ENCODE measurements at regions not wholly inside any gene's neighbourhood (a gene's known extent, or its start where the extent isn't known, plus 50 kb on each side); places are given as distances from the start of the nearest gene placed in this dataset.

GRCh38 chr10:4004144-4004543 is 219.1 kb upstream of the KLF6 start:
- FAIRE-seq: no peak

- FAIRE-seq: no peak
Measured at GRCh38 chr10:4003348-4003973, 218.5 kb upstream of the KLF6 start.

DNA sequence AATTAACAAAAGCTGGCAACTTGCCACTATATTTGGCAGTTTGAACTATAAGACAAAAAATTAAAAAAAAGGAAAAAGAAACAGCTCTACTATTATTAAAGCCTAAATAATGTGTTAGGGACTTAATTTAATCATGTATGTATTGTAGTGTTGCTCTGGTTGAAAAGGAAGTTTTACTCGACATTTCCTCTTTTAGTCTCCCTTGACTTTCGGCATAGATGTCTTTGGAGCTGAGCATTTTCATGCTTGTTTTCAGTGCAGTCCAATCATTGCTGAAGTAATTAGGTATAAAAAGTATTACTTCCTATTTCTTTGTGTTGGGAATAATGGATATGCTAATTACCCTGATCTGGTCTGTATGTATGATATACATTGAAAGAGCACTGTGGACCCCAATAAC is 216.8 kb upstream of the KLF6 start:
- no peak for FAIRE-seq

GRCh38 chr10:3999642-4000041 is 214.6 kb upstream of the KLF6 start:
- no peak for FAIRE-seq

DNA sequence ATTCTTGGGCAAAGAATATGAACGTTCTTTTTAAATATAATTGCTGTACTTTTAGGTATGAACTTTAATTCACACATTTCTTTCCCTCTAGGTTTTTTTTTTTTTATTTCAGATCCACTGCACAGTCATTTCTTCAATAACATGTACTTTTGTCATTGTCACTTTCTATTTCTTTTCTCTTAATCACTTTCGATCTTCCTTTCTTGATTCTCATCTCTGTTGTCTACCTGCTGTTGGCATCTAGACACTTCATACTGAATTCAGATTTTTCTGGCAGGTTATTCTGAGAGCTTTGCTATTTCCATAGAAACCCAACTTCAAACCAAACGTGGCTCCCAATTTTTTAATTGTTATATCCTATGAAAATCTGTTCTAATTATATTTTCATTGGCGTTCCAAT is 211.7 kb upstream of the KLF6 start:
- FAIRE-seq: no peak

GRCh38 chr10:3995302-3996210 is 210.5 kb upstream of the KLF6 start:
- FAIRE-seq: no peak

- FAIRE-seq: no peak
Measured at GRCh38 chr10:3992382-3993178, 207.6 kb upstream of the KLF6 start.

GRCh38 chr10:3990307-3990706 is 205.3 kb upstream of the KLF6 start:
- FAIRE-seq: no peak

GRCh38 chr10:3987143-3987974 is 202.3 kb upstream of the KLF6 start:
- no peak for FAIRE-seq

DNA sequence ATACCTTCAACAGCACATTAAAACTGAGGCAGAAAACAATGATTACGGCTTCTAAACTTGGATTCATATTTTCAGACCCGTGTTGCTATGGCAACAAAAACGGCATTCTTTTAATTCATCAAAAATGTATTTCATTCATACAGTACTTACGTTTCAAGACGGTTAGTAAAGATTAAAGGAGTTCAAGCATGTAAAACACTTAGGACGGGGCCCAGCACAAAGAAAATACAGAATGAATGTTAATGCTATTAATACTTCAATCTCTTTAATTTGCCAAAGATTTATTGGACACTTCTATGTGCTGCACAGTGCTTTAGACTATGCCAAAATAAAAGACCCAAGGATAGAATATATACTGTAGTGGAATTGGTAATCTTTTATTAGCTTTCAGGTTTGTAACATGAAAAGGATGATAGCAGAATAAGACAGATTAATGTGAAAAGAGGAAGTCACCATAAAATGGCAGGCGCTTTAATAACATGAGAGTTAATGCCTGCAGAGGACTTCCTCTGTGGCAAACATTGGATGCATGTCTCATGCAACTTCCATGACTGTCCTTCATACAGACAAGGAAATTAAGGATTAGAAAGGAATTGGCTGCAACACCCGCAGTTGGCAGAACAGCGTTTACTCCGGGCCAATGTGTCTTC is 201.6 kb upstream of the KLF6 start:
- no peak for FAIRE-seq

- no peak for FAIRE-seq
Measured at GRCh38 chr10:3982746-3983442, 197.9 kb upstream of the KLF6 start.

- no peak for FAIRE-seq
Measured at GRCh38 chr10:3981300-3981699, 196.3 kb upstream of the KLF6 start.

DNA sequence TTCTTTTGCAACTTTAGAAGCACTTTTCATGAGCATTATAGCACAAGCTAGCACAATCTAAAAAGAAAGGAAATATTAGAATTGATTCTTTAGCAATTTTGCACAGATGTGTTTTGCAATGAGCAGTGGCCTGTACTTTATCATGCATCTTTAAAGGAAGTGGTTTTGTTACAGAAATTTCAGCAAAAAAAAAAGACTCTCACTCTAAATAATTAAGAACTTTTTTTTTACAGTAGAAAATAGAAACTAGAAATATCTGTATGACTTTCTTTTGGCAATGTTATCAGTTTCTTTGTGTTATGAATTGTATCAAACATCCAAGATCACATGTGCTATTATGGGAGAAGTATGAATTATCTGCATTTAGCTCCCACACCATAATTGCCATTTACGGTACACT is 195.7 kb upstream of the KLF6 start:
- FAIRE-seq: no peak

DNA sequence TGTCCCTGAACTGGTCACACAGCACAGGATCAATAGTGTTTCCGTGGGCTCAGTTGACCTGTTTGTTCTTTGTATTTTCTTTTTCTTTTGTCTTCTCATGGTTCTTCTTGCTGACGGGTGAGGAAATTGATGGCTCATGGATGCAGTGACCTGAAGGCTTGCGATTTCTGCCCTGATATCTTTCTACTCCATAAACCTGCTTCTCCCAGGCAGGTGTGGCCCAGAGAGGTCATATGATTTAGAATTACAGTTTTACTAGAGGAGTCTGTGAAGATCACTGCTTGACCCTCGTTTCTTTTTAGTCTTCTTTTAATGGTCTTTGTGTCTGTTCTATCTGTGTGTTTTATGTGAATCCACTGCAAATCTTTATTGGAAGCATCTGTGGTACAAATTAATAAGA is 195.1 kb upstream of the KLF6 start:
- no peak for FAIRE-seq

DNA sequence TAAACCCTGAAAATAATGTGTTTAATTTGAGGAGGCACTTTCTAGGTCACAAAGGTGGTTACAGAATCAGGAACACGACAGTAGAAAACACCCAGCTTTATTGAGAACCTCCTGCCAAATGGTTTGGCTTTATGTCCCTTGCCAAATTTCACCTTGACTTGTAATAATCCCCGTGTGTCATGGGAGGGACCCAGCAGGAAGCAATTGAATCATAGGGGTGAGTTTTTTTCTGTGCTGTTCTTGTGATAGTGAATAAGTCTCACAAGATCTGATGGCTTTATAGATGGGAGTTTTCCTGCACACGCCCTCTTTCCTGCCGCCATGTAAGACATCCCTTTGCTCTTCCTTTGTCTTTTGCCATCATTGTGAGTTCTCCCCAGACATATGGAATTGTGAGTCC is 193.8 kb upstream of the KLF6 start:
- FAIRE-seq: no peak

- no peak for FAIRE-seq
Measured at GRCh38 chr10:3978174-3978573, 193.2 kb upstream of the KLF6 start.

DNA sequence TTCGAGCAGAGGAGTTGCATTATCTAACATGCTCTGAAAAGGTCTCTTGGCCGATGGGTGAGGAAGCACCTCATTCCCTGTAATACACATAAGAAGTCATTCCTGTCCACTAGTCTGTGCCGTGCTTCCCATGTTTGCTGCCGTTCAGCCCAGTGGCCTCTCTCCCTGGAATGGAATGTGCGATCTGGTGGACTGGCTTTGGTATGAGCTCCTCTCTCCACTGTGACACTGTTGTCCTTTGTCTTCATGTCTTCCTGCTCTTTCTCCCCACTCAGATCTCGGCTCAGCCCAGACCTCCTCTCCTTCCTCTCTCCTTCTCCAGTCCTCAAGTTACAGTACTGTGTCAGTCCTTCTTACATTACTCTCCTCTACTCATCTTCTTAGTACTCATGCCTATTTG is 192.8 kb upstream of the KLF6 start:
- FAIRE-seq: no peak

DNA sequence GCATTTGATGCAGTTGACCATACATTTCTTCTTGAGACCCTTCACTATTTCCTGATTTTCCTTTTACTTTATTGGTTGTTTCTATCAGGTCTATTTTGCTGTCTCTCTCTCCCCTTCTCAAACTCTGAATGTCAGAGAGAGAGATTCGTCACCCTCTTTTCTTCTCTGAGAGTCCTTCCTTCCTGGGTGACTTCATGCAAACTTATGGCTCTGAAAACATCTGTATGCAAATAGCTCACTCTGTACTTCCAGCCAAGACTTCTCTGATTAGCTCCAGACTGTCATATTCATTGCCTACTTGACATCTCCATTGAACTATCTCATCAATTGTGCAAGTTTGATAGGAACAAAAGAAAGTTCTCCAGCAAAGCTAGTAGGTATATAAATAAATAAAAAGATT is 191.7 kb upstream of the KLF6 start:
- no peak for FAIRE-seq

DNA sequence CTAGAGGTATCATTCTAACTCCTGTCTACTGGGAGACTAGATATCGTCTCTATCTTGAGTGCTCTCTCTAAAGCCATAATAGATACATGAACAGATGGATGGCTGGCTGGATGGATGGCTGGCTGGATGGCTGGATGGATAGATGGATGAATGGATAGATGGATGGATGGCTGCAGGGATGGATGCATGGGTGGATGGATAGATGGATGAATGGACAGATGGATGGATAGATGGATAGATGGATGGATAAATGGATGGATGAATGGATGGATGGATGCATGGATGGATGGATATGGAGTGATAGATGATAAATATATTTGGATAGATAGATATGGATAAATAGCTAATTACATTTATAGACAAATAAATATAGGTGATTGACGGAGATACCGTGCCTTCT is 191.2 kb upstream of the KLF6 start:
- FAIRE-seq: no peak

- no peak for FAIRE-seq
Measured at GRCh38 chr10:3975016-3975415, 190.0 kb upstream of the KLF6 start.

- FAIRE-seq: no peak
Measured at GRCh38 chr10:3972460-3973301, 187.7 kb upstream of the KLF6 start.
